ENCODE measurements at regions not wholly inside any gene's neighbourhood (a gene's known extent, or its start where the extent isn't known, plus 50 kb on each side); places are given as distances from the start of the nearest gene placed in this dataset.

GRCh38 chr4:181517491-181517890 is 725.7 kb upstream of the TENM3 start:
- H3K9me3 ChIP-seq (ENCODE audit: control insufficient read depth, low read depth, low read length), result no peaks in the 10 kb centered on the region
- no peak overlapping the region for H3K27ac ChIP-seq (ENCODE audit: low read length)
- H3K4me1 ChIP-seq (ENCODE audit: control insufficient read depth, insufficient read depth, low read length), result no peaks in the 10 kb centered on the region
- DNase-seq, result no peak
- no peaks in the 10 kb centered on the region for H3K27me3 ChIP-seq (ENCODE audit: control insufficient read depth, insufficient read depth, low read length)
- H3K36me3 ChIP-seq (ENCODE audit: control insufficient read depth, insufficient read depth, low read length), result no peaks in the 10 kb centered on the region
- no peak overlapping the region for H3K4me3 ChIP-seq (ENCODE audit: low read length)
- no CpG with 5 or more reads among the region's 3 CpGs for WGBS (ENCODE audit: insufficient coverage, low lambda C conversion rate)

GRCh38 chr4:181520790-181521189 is 722.4 kb upstream of the TENM3 start:
- no peaks in the 10 kb centered on the region for H3K27me3 ChIP-seq (ENCODE audit: control insufficient read depth, insufficient read depth, low read length)
- WGBS (ENCODE audit: insufficient coverage, low lambda C conversion rate), result no CpG with 5 or more reads among the region's 4 CpGs
- DNase-seq, result no peak
- H3K9me3 ChIP-seq (ENCODE audit: control insufficient read depth, low read depth, low read length), result no peaks in the 10 kb centered on the region
- no peaks in the 10 kb centered on the region for H3K4me1 ChIP-seq (ENCODE audit: control insufficient read depth, insufficient read depth, low read length)
- H3K36me3 ChIP-seq (ENCODE audit: control insufficient read depth, insufficient read depth, low read length), result no peaks in the 10 kb centered on the region
- no peak overlapping the region for H3K4me3 ChIP-seq (ENCODE audit: low read length)
- H3K27ac ChIP-seq (ENCODE audit: low read length), result no peak overlapping the region

GRCh38 chr4:181523973-181524372 is 719.2 kb upstream of the TENM3 start:
- H3K4me1 ChIP-seq (ENCODE audit: control insufficient read depth, insufficient read depth, low read length), result peaks cover under 1% of the 10 kb centered on the region
- 85% methylated on average over 3 of the region's 8 CpGs for WGBS (ENCODE audit: insufficient coverage, low lambda C conversion rate)
- no peak overlapping the region for H3K4me3 ChIP-seq (ENCODE audit: low read length)
- H3K36me3 ChIP-seq (ENCODE audit: control insufficient read depth, insufficient read depth, low read length), result no peaks in the 10 kb centered on the region
- no peaks in the 10 kb centered on the region for H3K27me3 ChIP-seq (ENCODE audit: control insufficient read depth, insufficient read depth, low read length)
- H3K9me3 ChIP-seq (ENCODE audit: control insufficient read depth, low read depth, low read length), result no peaks in the 10 kb centered on the region
- DNase-seq, result no peak
- no peak overlapping the region for H3K27ac ChIP-seq (ENCODE audit: low read length)

- H3K36me3 ChIP-seq (ENCODE audit: control insufficient read depth, insufficient read depth, low read length), result no peaks in the 10 kb centered on the region
- WGBS (ENCODE audit: insufficient coverage, low lambda C conversion rate), result no CpG with 5 or more reads among the region's 5 CpGs
- H3K4me1 ChIP-seq (ENCODE audit: control insufficient read depth, insufficient read depth, low read length), result peaks cover 5% of the 10 kb centered on the region
- DNase-seq, result no peak
- no peak overlapping the region for H3K4me3 ChIP-seq (ENCODE audit: low read length)
- H3K27me3 ChIP-seq (ENCODE audit: control insufficient read depth, insufficient read depth, low read length), result no peaks in the 10 kb centered on the region
- H3K9me3 ChIP-seq (ENCODE audit: control insufficient read depth, low read depth, low read length), result no peaks in the 10 kb centered on the region
- H3K27ac ChIP-seq (ENCODE audit: low read length), result no peak overlapping the region
Measured at GRCh38 chr4:181524499-181524898, 718.7 kb upstream of the TENM3 start.

DNA sequence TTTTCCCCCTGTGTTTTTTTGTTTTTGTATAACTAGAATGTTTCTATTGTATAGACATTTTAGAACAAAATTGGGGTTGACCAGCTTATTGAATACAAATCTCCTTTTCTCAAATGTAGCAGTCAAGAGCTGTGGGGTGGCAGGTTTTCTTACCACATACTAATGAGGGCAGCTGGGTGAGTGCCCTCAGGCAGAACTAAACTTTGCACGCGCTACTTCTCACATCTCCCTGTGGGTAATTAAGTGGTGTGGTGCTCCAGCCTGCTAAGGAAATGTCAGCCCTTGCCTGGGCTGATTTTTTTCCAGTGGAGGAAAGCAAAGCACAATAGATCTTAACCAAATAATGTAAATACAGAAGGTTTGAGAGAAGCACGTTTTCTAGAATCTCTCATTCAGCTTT is 717.6 kb upstream of the TENM3 start:
- no peaks in the 10 kb centered on the region for H3K9me3 ChIP-seq (ENCODE audit: control insufficient read depth, low read depth, low read length)
- peaks cover 8% of the 10 kb centered on the region for H3K4me1 ChIP-seq (ENCODE audit: control insufficient read depth, insufficient read depth, low read length)
- no peak for DNase-seq
- H3K4me3 ChIP-seq (ENCODE audit: low read length), result no peak overlapping the region
- H3K27me3 ChIP-seq (ENCODE audit: control insufficient read depth, insufficient read depth, low read length), result no peaks in the 10 kb centered on the region
- no peaks in the 10 kb centered on the region for H3K36me3 ChIP-seq (ENCODE audit: control insufficient read depth, insufficient read depth, low read length)
- no CpG with 5 or more reads among the region's 3 CpGs for WGBS (ENCODE audit: insufficient coverage, low lambda C conversion rate)
- H3K27ac ChIP-seq (ENCODE audit: low read length), result no peak overlapping the region

- WGBS (ENCODE audit: insufficient coverage, low lambda C conversion rate), result 20% methylated on average over 1 of the region's 4 CpGs
- H3K4me1 ChIP-seq (ENCODE audit: control insufficient read depth, insufficient read depth, low read length), result peaks cover 8% of the 10 kb centered on the region
- no peak overlapping the region for H3K27ac ChIP-seq (ENCODE audit: low read length)
- DNase-seq, result peak; percentile 74 to 77
- H3K4me3 ChIP-seq (ENCODE audit: low read length), result no peak overlapping the region
- no peaks in the 10 kb centered on the region for H3K36me3 ChIP-seq (ENCODE audit: control insufficient read depth, insufficient read depth, low read length)
- no peaks in the 10 kb centered on the region for H3K9me3 ChIP-seq (ENCODE audit: control insufficient read depth, low read depth, low read length)
- H3K27me3 ChIP-seq (ENCODE audit: control insufficient read depth, insufficient read depth, low read length), result no peaks in the 10 kb centered on the region
Measured at GRCh38 chr4:181528570-181529184, 714.5 kb upstream of the TENM3 start.

GRCh38 chr4:181529537-181529936 is 713.7 kb upstream of the TENM3 start:
- WGBS (ENCODE audit: insufficient coverage, low lambda C conversion rate), result no CpG with 5 or more reads among the region's 4 CpGs
- H3K9me3 ChIP-seq (ENCODE audit: control insufficient read depth, low read depth, low read length), result no peaks in the 10 kb centered on the region
- H3K36me3 ChIP-seq (ENCODE audit: control insufficient read depth, insufficient read depth, low read length), result no peaks in the 10 kb centered on the region
- H3K27ac ChIP-seq (ENCODE audit: low read length), result no peak overlapping the region
- no peaks in the 10 kb centered on the region for H3K27me3 ChIP-seq (ENCODE audit: control insufficient read depth, insufficient read depth, low read length)
- peaks cover 8% of the 10 kb centered on the region for H3K4me1 ChIP-seq (ENCODE audit: control insufficient read depth, insufficient read depth, low read length)
- DNase-seq, result peak in 1 of 2 donors; percentile 14
- H3K4me3 ChIP-seq (ENCODE audit: low read length), result no peak overlapping the region

- peak in 1 of 2 donors; percentile 12 for DNase-seq
- H3K4me3 ChIP-seq (ENCODE audit: low read length), result no peak overlapping the region
- no peaks in the 10 kb centered on the region for H3K9me3 ChIP-seq (ENCODE audit: control insufficient read depth, low read depth, low read length)
- H3K4me1 ChIP-seq (ENCODE audit: control insufficient read depth, insufficient read depth, low read length), result peaks cover 28% of the 10 kb centered on the region
- 70% methylated on average over 2 of the region's 4 CpGs for WGBS (ENCODE audit: insufficient coverage, low lambda C conversion rate)
- H3K36me3 ChIP-seq (ENCODE audit: control insufficient read depth, insufficient read depth, low read length), result no peaks in the 10 kb centered on the region
- H3K27ac ChIP-seq (ENCODE audit: low read length), result peak overlapping the region; percentile 74
- no peaks in the 10 kb centered on the region for H3K27me3 ChIP-seq (ENCODE audit: control insufficient read depth, insufficient read depth, low read length)
Measured at GRCh38 chr4:181536196-181536746, 706.9 kb upstream of the TENM3 start.

GRCh38 chr4:181536811-181537434 is 706.3 kb upstream of the TENM3 start:
- H3K4me1 ChIP-seq (ENCODE audit: control insufficient read depth, insufficient read depth, low read length), result peaks cover 28% of the 10 kb centered on the region
- H3K27me3 ChIP-seq (ENCODE audit: control insufficient read depth, insufficient read depth, low read length), result no peaks in the 10 kb centered on the region
- H3K36me3 ChIP-seq (ENCODE audit: control insufficient read depth, insufficient read depth, low read length), result no peaks in the 10 kb centered on the region
- peak overlapping the region; percentile 74 for H3K27ac ChIP-seq (ENCODE audit: low read length)
- WGBS (ENCODE audit: insufficient coverage, low lambda C conversion rate), result 0% methylated on average over 1 of the region's 5 CpGs
- H3K9me3 ChIP-seq (ENCODE audit: control insufficient read depth, low read depth, low read length), result no peaks in the 10 kb centered on the region
- H3K4me3 ChIP-seq (ENCODE audit: low read length), result no peak overlapping the region
- DNase-seq, result peak; percentile 77 to 89

- 29% methylated on average over 1 of the region's 3 CpGs for WGBS (ENCODE audit: insufficient coverage, low lambda C conversion rate)
- peaks cover 28% of the 10 kb centered on the region for H3K4me1 ChIP-seq (ENCODE audit: control insufficient read depth, insufficient read depth, low read length)
- H3K9me3 ChIP-seq (ENCODE audit: control insufficient read depth, low read depth, low read length), result no peaks in the 10 kb centered on the region
- H3K36me3 ChIP-seq (ENCODE audit: control insufficient read depth, insufficient read depth, low read length), result no peaks in the 10 kb centered on the region
- DNase-seq, result peak; percentile 46 to 75
- H3K27ac ChIP-seq (ENCODE audit: low read length), result peak overlapping the region; percentile 56
- no peak overlapping the region for H3K4me3 ChIP-seq (ENCODE audit: low read length)
- H3K27me3 ChIP-seq (ENCODE audit: control insufficient read depth, insufficient read depth, low read length), result no peaks in the 10 kb centered on the region
Measured at GRCh38 chr4:181538431-181538830, 704.8 kb upstream of the TENM3 start.

GRCh38 chr4:181541396-181541795 is 701.8 kb upstream of the TENM3 start:
- no peak for DNase-seq
- Histone ChIP-seq H3K4me1 (ENCODE audit: control insufficient read depth, insufficient read depth, low read length) (peaks cover 19% of the 10 kb centered on the region), H3K4me3 (ENCODE audit: low read length) (no peak overlapping the region), H3K36me3 (ENCODE audit: control insufficient read depth, insufficient read depth, low read length) (no peaks in the 10 kb centered on the region), H3K27ac (ENCODE audit: low read length) (no peak overlapping the region), H3K9me3 (ENCODE audit: control insufficient read depth, low read depth, low read length) (no peaks in the 10 kb centered on the region), H3K27me3 (ENCODE audit: control insufficient read depth, insufficient read depth, low read length) (no peaks in the 10 kb centered on the region)
- WGBS (ENCODE audit: insufficient coverage, low lambda C conversion rate), result no CpG with 5 or more reads among the region's 2 CpGs
